ENCODE measurements at regions not wholly inside any gene's neighbourhood (a gene's known extent, or its start where the extent isn't known, plus 50 kb on each side); places are given as distances from the start of the nearest gene placed in this dataset.
"Not testable (repeated sequence)": the region's sequence is repeated elsewhere in the genome, so short reads cannot be mapped to it uniquely, and the experiment has no call there.

GRCh38 chr7:150169943-150170490, 153.1 kb upstream of the LRRC61 start:
- CTCF ChIA-PET; H3K4me1 ChIP-seq (ENCODE audit: control insufficient read depth in 1 of 2, extremely low read depth in 1 of 2, insufficient read depth in 2 of 2, low read length in 2 of 2); POLR2A ChIA-PET; H3K27ac Mint-ChIP-seq; H3K27me3 Mint-ChIP-seq; DNase-seq; H3K9me3 Mint-ChIP-seq; H3K36me3 Mint-ChIP-seq; H3K4me3 ChIP-seq (ENCODE audit: control insufficient read depth in 1 of 2, extremely low read depth in 1 of 2, low read length in 1 of 2); H3K4me1 Mint-ChIP-seq; H3K27ac ChIP-seq (ENCODE audit: low read length); H3K27me3 ChIP-seq (replicated peaks in 1 of 2; ENCODE audit: control insufficient read depth in 2 of 2, extremely low read depth in 1 of 2, insufficient read depth in 2 of 2, low read length in 1 of 2); H3K9me3 ChIP-seq; H3K4me3 Mint-ChIP-seq; ATAC-seq (replicated peaks in 1 of 4); H3K36me3 ChIP-seq (ENCODE audit: control insufficient read depth in 2 of 2, extremely low read depth in 1 of 2, insufficient read depth in 1 of 2, low read length in 1 of 2): not testable (repeated sequence)
- WGBS (ENCODE audit: insufficient coverage), result no CpG with 5 or more reads among the region's 4 CpGs

GRCh38 chr7:150183602-150184001, 139.6 kb upstream of the LRRC61 start:
- no CpG with 5 or more reads among the region's 1 CpG for WGBS (ENCODE audit: insufficient coverage)
- POLR2A ChIA-PET, CTCF ChIA-PET: not testable (repeated sequence)

GRCh38 chr7:150189963-150190362, 133.2 kb upstream of the LRRC61 start:
- H3K9me3 Mint-ChIP-seq; H3K36me3 Mint-ChIP-seq; DNase-seq; H3K36me3 ChIP-seq (ENCODE audit: control insufficient read depth in 2 of 2, extremely low read depth in 1 of 2, insufficient read depth in 1 of 2, low read length in 1 of 2); H3K9me3 ChIP-seq; CTCF ChIA-PET; H3K27me3 Mint-ChIP-seq; H3K4me3 Mint-ChIP-seq; H3K27ac Mint-ChIP-seq; ATAC-seq (replicated peaks in 1 of 4); H3K4me1 ChIP-seq (ENCODE audit: control insufficient read depth in 1 of 2, extremely low read depth in 1 of 2, insufficient read depth in 2 of 2, low read length in 2 of 2); H3K4me3 ChIP-seq (ENCODE audit: control insufficient read depth in 1 of 2, extremely low read depth in 1 of 2, low read length in 1 of 2); H3K27me3 ChIP-seq (replicated peaks in 1 of 2; ENCODE audit: control insufficient read depth in 2 of 2, extremely low read depth in 1 of 2, insufficient read depth in 2 of 2, low read length in 1 of 2); H3K4me1 Mint-ChIP-seq; POLR2A ChIA-PET; H3K27ac ChIP-seq (ENCODE audit: low read length): not testable (repeated sequence)
- WGBS (ENCODE audit: insufficient coverage), result no CpG with 5 or more reads among the region's 1 CpG

More at GRCh38 chr7:150183602-150184001, 139.6 kb upstream of the LRRC61 start:
- not testable (repeated sequence) for H3K36me3 ChIP-seq (ENCODE audit: control insufficient read depth in 2 of 2, extremely low read depth in 1 of 2, insufficient read depth in 1 of 2, low read length in 1 of 2); H3K36me3 Mint-ChIP-seq; H3K27me3 ChIP-seq (replicated peaks in 1 of 2; ENCODE audit: control insufficient read depth in 2 of 2, extremely low read depth in 1 of 2, insufficient read depth in 2 of 2, low read length in 1 of 2); H3K27ac ChIP-seq (ENCODE audit: low read length); ATAC-seq (replicated peaks in 1 of 4); H3K9me3 ChIP-seq; H3K4me3 ChIP-seq (ENCODE audit: control insufficient read depth in 1 of 2, extremely low read depth in 1 of 2, low read length in 1 of 2); H3K4me3 Mint-ChIP-seq; H3K27me3 Mint-ChIP-seq; DNase-seq; H3K27ac Mint-ChIP-seq; H3K4me1 Mint-ChIP-seq; H3K4me1 ChIP-seq (ENCODE audit: control insufficient read depth in 1 of 2, extremely low read depth in 1 of 2, insufficient read depth in 2 of 2, low read length in 2 of 2); H3K9me3 Mint-ChIP-seq

- H3K27me3 ChIP-seq (replicated peaks in 1 of 2; ENCODE audit: control insufficient read depth in 2 of 2, extremely low read depth in 1 of 2, insufficient read depth in 2 of 2, low read length in 1 of 2); H3K27ac Mint-ChIP-seq; H3K4me3 ChIP-seq (ENCODE audit: control insufficient read depth in 1 of 2, extremely low read depth in 1 of 2, low read length in 1 of 2); H3K27ac ChIP-seq (ENCODE audit: low read length); H3K27me3 Mint-ChIP-seq; H3K36me3 Mint-ChIP-seq; DNase-seq; H3K9me3 ChIP-seq; H3K9me3 Mint-ChIP-seq; POLR2A ChIA-PET; CTCF ChIA-PET; H3K36me3 ChIP-seq (ENCODE audit: control insufficient read depth in 2 of 2, extremely low read depth in 1 of 2, insufficient read depth in 1 of 2, low read length in 1 of 2); H3K4me1 Mint-ChIP-seq; ATAC-seq (replicated peaks in 1 of 4); H3K4me3 Mint-ChIP-seq; H3K4me1 ChIP-seq (ENCODE audit: control insufficient read depth in 1 of 2, extremely low read depth in 1 of 2, insufficient read depth in 2 of 2, low read length in 2 of 2): not testable (repeated sequence)
- 83% methylated on average over 3 of the region's 4 CpGs for WGBS (ENCODE audit: insufficient coverage)
Observed at GRCh38 chr7:150192541-150192940, 130.6 kb upstream of the LRRC61 start.

- H3K36me3 Mint-ChIP-seq; H3K4me3 Mint-ChIP-seq; H3K4me3 ChIP-seq (ENCODE audit: control insufficient read depth in 1 of 2, extremely low read depth in 1 of 2, low read length in 1 of 2); H3K27ac ChIP-seq (ENCODE audit: low read length); H3K36me3 ChIP-seq (ENCODE audit: control insufficient read depth in 2 of 2, extremely low read depth in 1 of 2, insufficient read depth in 1 of 2, low read length in 1 of 2); H3K4me1 ChIP-seq (ENCODE audit: control insufficient read depth in 1 of 2, extremely low read depth in 1 of 2, insufficient read depth in 2 of 2, low read length in 2 of 2); H3K9me3 ChIP-seq; H3K27me3 Mint-ChIP-seq; H3K9me3 Mint-ChIP-seq; POLR2A ChIA-PET; H3K27me3 ChIP-seq (replicated peaks in 1 of 2; ENCODE audit: control insufficient read depth in 2 of 2, extremely low read depth in 1 of 2, insufficient read depth in 2 of 2, low read length in 1 of 2); H3K27ac Mint-ChIP-seq; H3K4me1 Mint-ChIP-seq: not testable (repeated sequence)
- ATAC-seq (replicated peaks in 1 of 4) (peak in 2 of 4 experiments; percentile 47 to 49), DNase-seq (peak in 8 of 35 experiments; percentile 2 to 18 (median 6))
- no CpG with 5 or more reads among the region's 3 CpGs for WGBS (ENCODE audit: insufficient coverage)
- CTCF ChIA-PET, result interaction anchor here in 1 of 2 donors (0.7 kb wide), 1 partner anchor 640 kb away, joined by 5 read pairs; no protein-coding TSS in a partner anchor
Observed at GRCh38 chr7:150193866-150194265, 129.3 kb upstream of the LRRC61 start.
